NCI-H82 treated with DMSO at 0.1 percent for 48 hours (cell line): ENCODE measurements at regions not wholly inside any gene's neighbourhood (a gene's known extent, or its start where the extent isn't known, plus 50 kb on each side); places are given as distances from the start of the nearest gene placed in this dataset.
"Not testable (repeated sequence)": the region's sequence is repeated elsewhere in the genome, so short reads cannot be mapped to it uniquely, and the experiment has no call there.

Source experiments
- DNase-seq: peaks from one replicate; lab custom pipeline; 2025; ENCODE audit not compliant: unreplicated experiment; lab: John Stamatoyannopoulos, UW

DNA sequence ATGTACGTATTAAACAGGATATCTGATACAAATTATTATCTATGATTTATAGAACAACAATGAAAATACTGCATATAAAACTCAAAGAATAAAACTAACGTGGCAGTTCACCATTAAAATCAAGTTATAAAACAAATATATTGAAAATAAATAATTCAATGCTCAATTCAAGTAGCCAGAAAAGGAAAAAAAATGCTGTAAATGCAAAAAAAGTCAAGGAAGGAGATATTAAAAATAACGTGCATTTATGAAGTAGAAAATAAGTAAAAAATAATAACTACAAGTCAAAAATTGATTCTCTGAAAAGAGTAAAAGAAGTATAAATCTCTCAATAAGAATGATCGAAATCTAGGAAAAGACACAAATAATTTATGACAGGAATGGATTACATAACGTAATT, 460.5 kb upstream of the CD180 start:
- DNase-seq, result no peak

DNA sequence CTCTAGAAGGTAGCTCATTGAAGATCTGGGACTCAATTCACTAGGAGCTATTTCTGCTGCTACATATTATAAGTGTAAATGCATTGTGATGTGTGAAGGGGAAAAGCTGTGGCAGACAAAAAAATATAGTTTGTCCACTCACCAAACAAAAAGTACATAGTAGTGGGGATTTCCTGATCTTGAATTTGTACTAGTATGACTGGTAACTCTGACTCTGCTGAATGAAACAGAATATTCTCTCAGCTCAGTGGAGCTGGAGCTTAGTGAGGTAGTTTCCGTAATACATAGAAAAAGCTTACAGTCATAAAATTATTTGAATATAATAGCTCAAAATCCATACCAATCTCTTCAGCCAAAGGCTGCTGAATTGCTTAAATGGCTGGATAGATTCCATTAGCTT, 455.6 kb upstream of the CD180 start:
- DNase-seq, result no peak

DNA sequence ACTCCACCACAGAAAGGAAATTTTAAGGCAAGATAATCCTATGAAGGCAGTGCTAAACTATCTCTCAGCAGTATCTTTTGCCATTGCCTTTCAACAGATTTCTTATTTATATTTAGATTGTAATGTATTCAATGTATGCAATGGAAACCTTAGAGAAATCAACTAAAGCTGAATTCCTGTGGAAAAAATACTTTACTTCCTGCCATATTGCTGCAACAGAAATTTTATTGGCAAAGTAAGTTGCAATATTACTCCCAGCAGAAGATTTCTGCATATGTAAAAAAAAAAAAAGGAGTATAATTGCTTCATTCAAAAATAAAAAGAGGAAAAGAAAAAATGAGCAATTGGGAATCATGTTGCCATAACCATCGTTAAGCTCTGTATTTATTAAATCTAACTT, 454.6 kb upstream of the CD180 start:
- no peak for DNase-seq

DNA sequence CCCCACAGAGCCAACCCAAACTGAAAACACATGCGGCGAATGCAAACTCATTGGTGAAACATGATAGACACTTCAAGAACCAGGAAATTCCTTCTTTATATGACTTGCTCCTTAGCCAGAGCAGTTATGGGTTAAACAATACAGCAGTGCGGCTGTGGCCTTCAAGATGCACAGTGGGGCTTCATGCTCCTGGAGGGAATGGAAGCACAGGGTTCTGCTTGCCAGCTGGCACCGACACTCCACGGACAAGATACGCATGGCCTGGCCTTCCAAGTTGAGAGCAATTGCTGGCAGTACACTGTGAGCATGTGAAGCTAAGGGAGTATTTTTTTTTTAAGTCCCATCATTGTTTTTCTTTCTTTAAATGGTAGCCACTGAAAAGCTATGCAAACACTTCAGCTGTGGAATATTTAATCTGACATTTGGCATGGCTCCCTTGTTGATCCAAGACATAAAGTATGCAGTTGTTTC, 451.6 kb upstream of the CD180 start:
- no peak for DNase-seq

DNA sequence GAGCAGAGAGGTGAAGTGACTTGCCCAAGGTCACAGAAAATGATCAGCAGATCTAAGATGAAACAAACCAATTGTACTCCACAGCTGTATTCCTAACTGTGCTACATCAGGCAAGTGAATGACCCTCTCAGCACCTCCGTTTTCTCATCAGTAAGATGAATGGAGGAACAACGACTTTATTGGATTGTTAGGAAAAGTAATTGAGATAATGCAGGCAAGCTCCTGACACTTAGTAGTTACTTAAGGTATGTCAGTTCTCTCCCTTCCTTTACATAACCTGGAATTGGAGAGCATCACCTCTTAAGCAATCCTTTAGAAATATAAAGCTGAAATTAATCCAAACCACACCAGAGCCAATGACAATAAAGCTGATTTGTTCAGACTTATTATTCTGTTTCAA, 451.2 kb upstream of the CD180 start:
- DNase-seq, result no peak

DNA sequence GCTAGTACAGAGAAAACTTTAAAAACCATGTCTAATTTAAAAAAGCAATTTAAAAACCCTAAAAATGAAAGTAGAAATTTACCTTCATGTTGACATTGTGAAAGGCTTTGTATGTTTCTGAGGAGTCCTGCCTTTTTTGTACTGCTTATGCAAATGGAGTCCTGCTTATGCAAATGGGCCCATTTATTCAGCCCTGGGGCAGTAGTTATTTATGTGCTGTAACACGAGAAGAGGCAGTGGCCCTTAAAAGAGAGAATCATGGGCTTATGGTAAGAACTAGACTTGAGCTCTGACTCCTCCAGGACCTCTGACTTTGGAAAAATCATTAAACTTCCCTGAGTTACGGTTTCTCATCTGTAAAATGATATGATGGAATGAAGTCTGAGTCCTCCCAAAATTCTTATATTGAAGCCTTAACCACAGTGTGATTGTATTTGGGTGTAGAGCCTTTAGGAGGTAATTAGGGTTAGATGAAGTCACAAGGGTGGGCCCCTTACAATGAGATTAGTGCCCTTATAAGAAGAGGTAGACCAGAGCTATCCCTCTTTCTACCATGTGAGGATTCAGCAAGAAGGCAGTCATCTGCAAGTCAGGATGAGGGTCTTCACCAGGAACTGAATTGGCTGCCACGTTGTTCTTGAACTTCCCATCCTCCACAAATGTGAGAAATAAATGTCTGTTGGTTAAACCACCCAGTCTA, 447.8 kb upstream of the CD180 start:
- no peak for DNase-seq

DNA sequence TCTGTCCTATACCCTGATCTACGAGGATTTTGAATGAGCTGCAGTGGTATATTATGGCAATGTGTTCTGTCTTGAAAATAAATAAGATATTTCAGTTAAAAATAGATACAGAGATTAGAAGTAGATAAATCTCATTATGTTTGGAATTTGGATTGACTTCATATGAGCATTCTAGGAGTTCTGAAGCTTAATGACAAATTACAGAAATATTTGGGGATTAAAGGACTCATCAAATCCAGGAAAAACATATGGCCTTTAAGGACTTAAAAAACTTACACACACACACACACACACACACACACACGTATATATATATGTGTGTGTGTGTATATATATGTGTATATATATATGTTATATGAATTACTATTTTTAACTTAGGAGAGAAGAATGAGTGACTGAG, 446.9 kb upstream of the CD180 start:
- no peak for DNase-seq

DNA sequence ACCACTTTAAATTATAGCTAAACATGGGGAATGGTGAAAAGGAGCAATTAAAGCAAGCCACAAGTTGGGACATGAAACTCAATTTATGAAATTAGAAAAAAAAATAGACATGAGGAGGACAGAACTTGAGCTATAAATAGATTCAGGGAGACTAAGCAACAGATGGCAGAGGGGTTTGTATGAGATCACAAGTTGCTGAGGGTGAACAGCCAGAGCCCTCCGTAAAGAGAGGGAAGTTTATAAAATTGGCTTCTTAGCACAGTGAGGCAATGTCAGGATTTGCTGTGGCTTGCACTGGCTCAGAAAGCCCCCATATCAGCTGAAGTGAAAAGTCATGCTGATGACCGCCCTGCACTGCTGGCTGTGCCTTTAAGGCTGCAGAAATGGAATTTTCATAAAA, 443.4 kb upstream of the CD180 start:
- DNase-seq, result peak; percentile 43

DNA sequence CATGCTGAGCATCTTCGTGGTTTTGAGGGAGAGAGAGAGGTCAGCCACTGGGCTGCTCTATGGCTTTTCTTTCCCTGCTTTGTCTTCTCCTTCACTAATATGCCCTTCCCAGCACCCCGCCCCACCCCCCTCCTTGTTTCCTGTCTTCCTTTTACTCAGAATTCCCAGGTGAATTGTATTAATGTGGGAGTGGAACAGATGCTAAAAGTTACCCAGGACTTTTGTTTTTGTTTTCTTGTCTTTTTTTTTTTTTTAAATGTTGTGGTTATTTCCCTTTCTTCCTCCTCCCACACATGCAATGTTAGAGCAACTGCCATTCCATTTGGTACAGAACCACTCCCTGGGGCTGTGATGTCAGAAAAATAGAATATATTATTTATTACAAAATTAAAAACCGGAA, 442.7 kb upstream of the CD180 start:
- no peak for DNase-seq

DNA sequence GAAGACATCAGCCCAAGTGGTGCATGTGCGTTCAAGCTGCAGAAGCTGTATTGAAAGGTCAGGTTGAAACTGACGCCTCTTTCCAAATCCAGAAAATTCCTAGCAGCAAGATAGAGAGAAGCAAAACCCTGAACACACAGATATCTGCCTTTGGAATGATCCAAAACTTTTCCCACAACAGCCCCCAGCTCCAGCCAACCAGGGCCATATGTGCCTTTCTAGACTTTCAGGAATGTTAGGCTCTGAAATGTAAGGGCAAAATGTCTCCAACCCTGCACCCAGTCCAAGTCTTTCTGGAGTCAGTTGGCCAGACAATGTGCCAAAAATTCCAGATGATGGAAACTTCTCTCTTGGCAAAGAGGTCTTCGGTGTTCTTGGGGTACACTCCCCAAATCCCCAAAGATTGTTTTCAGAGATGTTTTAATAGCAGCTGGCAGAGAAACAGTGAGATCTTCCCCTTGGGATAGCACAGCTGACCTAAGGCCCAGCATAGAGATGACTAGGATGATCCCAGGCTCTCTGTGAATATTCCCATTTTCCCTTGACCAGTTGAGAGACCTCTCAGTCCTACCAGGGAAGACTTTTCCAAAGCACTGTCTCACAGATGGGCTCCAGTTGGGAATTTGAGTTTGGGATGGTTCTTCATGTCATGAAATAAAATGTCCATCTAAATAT, 440.4 kb upstream of the CD180 start:
- no peak for DNase-seq

DNA sequence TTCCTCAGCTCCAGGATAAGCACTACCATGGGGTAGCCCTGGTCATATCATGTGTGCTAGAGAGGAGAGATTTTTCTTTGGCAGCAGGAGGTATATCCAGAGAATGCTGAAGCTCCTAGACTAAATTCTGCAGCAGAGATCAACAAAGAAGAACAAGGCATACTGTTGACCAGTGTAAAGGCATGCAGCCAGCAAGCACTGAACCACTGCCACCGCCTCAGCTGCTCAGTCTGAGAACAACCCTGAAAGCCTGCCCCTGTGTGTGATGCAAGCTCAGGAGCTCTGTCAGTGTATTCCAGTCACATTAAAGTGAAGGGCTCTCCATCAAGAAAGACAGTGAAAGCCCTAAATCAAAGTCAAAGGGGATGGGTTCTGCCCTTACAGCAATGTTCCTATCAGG, 439.5 kb upstream of the CD180 start:
- no peak for DNase-seq

DNA sequence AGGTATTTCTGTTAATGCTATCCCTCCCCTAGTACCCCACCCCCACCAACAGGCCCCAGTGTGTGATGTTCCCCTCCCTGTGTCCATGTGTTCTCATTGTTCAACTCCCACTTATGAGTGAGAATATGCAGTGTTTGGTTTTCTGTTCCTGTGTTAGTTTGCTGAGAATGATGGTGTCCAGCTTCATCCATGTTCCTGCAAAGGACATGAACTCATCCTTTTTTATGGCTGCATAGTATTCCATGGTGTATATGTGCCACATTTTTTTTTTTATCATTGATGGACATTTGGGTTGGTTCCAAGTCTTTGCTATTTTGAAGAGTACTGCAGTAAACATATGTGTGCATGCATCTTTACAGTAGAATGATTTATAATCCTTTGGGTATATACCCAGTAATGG, 430.5 kb upstream of the CD180 start:
- DNase-seq, result not testable (repeated sequence)

DNA sequence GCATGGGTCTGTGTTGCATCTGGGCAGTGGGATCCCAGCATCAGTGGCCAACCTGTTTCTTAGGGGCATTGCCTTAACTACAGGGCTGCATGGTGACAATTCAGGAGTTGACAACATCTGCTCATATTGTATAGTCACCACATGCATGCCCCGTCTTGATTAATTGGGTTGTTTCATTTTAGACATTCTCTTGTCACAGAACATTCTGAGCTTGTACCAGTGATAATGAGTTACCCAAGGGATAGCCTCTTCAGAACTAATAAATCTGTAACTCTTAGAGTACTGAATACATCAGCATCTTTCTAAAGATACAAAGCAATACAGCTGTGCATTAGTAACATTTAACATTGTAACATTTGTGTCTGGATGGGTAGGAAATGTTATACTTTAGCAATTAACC, 426.5 kb upstream of the CD180 start:
- DNase-seq, result peak; percentile 25

DNA sequence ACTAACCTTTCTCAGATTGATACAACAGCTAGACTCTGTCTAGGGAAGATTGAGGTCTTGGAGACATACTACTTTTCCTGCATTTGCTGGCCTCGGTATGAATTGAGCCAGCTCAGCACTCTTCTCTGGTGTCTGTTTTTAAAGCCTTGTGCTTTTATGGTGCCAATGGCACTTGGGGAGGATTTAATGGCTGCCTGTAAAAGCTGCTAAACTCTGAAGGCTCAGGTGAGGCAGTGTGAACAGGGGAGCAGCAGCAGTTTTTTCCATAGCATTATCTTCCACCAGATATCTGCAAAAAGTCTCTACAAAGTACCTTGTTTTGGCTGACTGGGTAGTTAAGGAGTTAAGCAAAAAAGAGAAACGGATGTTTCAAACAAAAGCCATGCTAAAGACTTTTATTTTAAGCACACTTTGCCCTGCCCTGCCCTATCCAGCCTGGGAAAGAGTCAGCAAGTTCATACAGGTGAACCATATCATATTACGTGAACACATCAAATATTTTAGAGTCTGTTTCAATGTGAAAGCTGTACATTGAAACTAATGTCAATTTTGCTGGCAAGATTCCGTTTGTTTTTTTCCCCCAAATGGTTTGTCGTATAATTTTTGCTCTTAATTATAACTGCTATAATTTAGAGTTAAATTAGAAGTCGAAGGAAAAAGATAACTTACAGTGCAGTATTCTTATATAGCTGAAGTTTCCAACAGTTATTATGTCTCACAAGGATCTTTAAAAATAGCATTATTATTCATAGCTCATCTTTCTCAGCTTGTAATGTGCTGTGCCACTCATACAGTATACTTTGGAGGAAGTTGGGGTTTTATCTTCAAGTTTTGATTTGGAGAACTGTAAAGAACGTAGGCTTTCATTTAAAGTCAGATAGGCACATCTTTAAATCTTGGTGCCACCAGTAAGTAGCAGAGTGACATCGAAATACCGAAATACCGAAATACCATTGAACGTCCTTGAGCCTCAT, 424.1 kb upstream of the CD180 start:
- no peak for DNase-seq

DNA sequence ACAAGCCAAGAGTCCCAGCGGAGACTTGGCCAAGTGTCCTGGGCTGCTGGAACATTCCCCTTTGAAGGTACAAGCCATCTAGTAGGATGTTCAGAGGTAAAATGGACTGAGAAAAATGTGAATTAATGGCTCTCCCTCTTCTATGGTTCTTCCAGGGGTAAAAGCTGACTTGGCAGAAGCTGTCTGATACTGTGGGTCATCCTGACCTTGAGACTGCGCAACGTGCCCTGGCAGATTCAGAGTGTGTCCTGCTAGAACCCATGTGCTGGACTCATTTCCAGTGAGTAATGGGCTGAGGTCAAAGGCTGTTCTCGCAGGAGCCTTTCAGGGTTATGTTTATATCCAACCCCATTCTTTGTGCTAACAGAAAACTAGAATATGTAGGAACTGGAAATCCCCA, 423.0 kb upstream of the CD180 start:
- no peak for DNase-seq

DNA sequence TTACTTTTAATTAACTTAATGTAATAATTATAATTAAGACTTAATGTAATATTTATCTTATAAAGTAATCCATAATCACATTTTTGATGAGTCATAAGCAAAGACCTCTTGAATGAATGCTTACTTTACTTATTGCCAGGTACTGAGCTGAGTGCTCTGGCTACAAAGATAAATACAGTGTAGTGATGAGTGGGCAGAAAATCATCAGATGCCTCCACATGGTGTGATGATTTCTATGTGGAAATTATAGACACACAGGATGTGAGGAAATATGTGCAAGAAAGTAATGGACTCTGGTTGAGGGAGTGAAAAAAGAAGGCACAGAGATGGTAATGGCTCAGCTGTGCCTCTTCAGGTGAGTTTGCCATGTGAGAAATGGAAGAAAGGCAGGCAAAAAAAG, 422.6 kb upstream of the CD180 start:
- DNase-seq, result no peak

DNA sequence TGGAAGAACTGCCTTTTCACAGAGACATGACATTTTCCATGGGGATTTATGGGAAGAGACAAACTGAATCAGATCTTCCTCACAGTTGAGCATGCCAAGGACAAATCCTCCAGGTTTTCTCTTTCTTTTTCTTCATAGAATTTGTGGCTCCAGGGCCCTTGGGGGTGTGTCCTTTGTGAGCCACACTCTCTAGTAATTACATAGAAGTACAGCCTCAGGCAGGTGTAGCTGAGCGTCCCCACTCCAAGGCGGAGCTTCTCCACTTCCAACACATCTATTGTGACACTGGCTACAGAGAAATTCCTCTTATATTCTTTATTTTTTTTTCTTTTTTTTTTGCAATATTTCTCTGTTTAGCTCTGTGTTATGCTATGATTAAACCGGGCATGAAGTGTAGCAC, 420.5 kb upstream of the CD180 start:
- no peak for DNase-seq

DNA sequence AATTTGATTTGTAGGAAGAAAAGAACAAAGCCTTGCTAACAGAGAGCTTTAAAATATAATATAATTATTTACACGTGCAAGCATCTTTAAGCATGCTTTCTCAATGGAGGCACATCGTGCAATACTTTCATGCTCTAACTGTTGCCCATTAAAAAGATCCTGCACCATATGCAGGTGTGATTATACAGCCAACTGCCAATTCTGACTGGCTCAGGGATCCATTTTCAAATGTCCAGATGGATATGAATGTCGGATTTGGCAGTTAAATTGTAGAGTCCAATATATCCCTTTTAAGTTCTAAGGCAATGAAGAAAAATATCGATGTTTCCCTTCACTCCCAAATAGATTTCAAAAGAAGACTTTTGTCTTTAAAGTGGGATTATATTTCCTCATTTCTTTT, 416.4 kb upstream of the CD180 start:
- DNase-seq, result no peak

DNA sequence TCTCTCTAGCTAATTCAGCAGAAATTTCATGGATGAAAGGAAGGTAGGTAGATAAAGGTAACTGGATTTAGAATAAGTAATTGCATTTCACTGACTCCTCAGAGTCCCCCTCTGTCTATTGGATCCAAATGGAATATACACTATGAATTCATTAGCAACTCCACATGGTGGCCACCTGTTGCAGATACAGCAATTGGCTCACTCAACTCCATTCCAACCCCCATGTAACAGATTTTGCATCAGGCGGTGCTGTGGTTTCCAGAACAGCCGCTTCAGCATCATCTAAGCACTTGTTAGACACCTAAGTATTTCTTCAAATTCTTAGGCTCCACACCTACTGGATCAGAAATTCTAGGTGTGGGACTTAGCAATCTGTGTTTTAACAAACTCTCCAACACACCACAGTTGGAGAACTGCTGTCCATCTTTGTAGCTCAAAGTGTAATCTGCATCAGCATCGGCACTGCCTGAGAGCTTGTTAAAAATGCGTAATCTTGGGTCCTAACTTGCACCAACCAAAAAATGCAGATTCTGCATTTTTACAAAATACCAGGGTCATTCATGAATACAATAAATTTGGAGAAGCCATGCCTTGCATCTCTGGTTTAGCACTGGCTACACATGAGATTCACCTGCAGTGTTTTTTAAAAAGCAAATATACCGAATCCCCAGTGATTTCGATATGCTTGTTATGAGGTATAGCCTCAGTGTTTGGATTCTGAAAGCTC, 413.8 kb upstream of the CD180 start:
- peak; percentile 62 for DNase-seq

DNA sequence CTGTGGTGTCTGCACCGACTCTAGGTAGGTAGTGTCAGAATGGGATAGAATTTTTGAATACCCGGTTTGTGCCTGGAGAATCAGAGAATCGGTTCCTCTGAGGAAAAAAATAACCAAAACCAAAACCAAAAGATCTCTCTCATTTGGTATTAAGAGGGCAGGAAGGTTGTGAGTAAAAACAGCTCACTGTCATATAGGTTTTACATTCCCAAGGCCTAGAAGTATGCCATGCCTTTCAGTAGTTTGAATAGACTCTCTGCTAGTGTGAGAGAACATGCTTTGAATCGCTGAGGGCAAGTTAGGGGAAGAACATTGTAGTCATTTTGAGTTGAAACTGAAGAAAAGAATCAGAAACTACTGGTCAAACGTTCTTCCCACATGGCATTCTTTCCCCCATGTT, 411.4 kb upstream of the CD180 start:
- DNase-seq, result no peak

DNA sequence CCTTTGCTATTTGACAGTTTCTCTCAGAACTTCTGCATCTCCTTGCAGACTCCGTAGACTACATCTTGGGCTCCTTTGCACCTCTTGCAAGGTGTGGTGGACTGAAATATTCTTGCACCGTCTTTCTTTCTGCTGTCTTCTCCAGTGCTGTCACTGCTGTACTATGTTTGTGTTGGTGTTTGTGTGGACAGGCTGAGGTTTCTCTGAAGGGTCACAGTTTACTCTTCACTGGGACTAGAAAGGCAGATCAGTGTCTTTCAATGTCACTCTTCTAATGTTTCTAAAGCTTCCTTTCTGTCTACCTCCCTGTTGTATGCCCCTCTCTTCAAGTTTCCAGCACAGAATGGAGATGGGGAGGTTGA, 410.0 kb upstream of the CD180 start:
- no peak for DNase-seq
